HG02938 (cell line): ENCODE measurements at regions not wholly inside any gene's neighbourhood (a gene's known extent, or its start where the extent isn't known, plus 50 kb on each side); places are given as distances from the start of the nearest gene placed in this dataset.

Experiments
- ATAC-seq: cut with Tn5 transposase; IDR thresholded peaks from one replicate; pipeline ENCODE4 v1.9.1; 2021; ENCODE audit warnings: mild to moderate bottlenecking, moderate library complexity; ENCODE audit not compliant: unreplicated experiment

DNA sequence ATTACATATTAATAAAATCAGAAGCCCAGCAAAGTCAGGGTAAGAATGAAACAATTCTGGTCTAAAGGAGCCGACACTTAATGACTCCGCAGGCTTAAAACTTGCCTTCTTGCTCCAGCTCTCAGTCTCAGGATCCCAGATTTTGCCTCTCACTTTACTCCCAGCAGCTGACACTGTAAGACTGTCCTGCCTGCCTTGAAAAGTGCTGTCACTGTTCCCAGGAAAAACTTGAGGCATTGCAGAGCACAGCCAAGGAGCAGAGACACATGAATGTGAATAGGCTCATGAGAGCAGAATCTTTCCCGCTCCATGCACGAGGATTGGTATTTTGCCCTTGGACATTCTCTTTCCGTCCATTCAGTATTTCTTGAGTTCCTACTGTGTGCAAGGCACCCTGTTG is 457.6 kb upstream of the ZFHX3 start:
- no peak for ATAC-seq

DNA sequence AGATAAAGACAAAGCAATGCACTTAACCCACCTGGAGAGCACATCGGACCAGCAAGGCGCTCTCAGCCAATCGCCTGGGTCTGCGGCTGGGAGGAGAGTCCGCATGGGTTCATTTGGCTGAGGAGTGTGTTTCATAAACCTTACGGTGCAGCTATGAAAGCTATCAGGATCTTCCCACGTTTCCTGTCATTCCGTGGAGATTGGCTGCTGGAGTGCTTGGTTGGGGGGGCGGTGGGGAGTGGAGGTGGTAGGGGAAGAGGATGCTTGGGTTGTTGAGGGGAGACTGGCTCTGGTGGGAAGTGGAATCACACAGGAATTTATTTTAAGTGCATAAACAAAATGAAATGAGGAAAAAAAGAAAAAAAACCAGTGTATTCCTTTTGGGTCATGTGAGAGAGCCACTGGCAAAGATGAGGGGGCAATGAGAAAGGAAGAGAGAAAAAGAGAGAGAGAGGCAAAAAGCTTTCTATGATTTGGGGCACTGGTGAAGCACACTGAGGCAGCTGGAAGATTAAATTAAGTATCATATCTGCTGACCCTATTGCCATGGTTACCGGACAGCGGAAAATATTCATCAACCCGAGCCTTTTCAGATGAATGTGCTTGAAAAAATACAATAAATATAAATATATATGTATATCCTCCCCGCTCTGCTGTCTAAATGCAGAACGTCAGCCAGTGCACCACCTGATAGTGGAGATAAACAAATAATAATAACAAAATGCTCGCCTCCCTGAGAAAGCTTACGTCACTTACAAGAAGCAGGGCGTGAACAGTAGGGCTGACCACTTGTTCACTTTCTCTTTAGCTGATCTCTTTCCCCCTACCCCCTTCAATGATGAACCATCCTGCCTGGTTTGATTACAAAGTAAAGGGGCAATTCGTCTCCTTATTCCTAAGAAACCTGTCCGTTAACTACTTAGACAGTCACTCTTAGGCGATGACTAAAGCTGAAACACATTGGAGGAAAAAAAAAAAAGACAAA is 457.0 kb upstream of the ZFHX3 start:
- ATAC-seq, result no peak

DNA sequence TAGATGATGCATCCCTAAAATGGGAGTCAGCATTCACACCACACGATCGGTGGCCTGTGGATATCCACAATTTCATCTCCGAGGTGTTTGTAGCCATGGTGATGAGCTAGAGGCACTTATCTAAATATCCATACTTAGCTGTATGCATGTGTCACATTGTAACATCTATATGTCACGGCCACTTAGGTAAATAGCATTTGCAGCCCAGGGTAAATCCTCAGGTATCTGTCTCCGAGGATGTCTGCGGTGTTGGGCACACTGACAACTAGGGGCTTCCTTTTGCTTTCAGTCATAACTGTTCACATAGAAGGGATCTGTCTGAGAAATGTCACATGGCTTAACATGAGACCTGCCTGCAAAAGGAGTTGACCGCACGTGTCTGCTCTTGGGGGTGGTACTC is 455.2 kb upstream of the ZFHX3 start:
- no peak for ATAC-seq

DNA sequence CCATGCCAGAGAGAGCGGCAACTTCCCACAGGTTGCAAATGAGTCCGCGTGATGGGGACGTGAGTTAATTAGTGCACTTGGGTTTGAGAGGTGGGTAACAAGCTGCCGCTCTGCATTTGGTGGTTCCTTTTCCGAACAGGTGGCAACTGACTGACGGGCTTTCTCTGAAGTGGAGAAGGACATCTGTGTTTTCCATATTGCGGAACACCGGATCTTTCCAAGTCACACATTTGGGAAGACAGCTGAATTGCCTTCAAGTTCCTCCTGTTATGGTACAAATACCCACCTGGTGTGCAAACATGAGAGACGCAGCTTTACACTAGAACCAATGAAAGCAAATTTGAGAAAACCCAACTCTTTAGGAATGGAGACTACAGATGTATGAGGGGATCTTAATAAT is 451.3 kb upstream of the ZFHX3 start:
- ATAC-seq, result no peak

DNA sequence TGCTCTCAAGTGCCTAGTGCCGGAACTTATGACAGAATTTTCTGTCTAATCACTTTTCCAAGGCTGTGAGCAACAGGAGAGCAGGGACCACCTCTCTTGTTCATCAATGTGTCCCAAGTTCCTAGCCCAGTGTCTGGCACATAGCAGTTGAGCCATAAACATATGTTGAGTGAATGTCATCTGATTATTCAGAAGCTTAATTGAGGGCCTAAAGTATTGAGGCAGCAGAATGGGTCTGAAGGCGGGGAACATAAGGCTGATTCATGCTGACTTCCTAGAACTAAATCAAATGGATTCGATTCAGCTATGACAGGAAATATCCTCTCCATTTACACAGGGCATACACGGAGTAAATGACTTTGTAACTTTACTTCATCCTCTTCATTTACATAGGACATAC is 438.0 kb upstream of the ZFHX3 start:
- no peak for ATAC-seq

DNA sequence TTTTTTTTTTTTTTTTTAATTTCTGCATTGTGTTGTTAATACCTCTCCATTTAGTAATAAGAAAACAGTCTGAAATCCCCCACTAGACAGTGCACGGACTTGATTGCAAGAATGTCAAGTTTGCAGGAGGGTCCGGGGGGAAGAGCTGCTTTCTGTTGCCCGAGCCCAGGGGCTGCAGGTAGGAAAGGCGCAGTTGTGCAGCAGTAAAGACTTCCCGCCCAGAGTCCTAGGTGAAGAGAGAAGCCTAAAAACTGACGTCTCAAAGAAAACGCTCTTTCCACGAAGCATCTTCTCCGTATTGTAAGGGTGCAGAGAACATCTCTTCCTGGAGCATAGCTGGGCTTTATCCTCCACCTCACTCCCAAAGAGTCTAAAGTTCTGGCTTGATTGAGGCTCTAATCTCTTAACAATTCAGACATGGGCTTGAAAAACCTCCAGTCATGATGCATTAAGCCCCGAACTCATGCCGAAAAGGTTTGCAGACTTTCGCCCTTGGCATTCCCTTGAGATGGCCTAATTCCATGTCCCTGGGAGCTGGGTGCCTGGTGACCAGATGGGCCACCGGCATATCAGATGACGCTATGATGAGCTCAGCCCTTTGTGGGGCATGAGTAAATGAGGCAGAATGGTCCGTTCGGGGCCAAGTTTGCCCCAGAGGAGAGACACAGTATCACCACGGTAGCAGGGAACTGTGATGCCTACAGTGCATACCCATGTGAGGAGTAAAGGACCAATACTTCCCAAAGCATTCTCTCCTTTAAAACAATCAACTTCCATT is 436.2 kb upstream of the ZFHX3 start:
- ATAC-seq, result no peak

DNA sequence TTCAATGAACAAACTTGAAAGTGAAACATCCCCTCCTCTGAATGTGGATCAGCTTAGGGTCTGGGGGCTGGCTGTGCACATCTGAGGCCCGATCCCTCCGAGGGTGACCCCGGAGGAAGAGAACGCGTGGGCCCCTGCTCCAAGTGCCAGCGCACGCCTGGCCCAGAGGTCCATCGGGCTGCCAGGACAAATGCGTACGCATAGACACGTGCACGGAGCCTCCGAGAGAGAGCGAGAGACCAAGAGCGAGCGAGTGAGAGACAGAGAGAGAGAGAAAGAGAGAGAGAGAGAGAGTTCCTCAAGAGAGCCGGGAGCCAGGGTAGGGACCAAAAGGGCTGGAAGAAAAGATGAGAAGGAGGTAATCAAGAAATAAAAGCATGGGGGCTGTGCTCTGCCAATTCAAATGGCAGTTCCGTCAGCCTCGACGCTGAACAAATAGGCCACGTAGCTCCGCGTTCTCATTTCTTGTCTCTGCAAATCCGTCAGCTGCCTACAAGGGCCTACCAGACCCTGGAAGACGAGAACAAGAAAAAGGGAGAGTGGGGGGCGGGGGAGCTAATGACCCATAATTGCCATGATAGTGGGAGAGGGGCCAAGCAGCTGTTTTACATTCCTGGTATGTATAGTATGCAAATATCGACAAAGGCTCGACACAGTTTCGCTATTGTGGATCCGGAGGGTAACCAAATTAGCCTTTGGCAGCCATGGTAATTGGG is 435.3 kb upstream of the ZFHX3 start:
- no peak for ATAC-seq

DNA sequence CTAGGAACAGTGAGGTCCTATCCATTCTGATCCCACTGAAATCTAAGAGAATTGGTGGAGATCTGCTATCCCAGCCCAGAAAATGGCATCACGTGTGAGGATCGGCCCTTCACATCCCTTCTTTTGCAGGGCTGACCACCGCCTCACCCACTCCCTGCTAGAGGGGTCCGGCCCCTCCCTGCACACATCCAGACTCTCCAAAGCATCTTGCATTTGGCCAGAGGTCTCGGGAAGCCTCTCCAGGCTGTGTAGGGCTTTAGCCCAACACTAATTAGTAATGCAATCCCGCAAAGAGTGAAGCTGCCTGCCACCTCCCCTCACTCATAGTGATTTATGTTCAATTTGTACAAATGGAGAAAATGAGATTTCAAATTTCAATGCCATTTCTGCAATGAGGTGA is 434.4 kb upstream of the ZFHX3 start:
- ATAC-seq, result no peak

DNA sequence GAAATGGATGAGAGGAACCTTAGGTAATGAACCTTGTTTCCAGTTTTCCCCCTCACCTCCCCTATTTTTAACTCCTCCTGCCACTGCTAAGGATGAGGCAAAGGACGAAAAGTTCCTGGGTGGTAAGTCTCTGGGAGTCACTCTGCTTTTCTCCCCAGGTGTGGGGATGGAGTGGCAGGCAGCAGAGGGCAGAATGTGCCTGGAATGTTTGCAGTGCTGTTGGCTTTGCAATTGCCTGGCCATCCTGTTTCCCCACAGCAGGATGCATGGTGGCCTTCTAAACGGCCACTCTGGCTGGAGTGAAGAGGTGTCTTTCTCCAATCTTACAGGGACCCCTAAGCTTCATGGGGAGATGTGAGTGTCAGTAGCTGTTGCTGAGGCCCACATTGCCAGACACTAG is 432.5 kb upstream of the ZFHX3 start:
- ATAC-seq, result no peak

DNA sequence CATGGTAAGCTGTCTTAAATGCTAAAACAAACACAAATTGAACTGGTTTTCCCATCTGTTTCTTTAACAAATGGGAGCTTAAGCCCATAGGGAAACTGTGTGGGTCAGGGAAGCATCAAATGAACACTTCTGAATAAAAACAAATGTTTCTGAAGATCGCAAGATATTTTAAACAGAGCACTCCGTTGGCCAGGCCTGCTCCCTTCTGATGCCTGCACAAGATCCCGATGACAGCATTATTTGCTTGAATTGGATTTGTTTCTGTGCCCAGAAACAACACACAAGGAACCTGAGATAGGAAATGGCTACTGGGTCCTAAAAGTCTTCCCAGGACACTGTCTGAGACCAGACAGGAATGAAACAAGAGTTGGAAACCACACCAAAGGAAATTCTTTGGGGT is 425.8 kb upstream of the ZFHX3 start:
- no peak for ATAC-seq

DNA sequence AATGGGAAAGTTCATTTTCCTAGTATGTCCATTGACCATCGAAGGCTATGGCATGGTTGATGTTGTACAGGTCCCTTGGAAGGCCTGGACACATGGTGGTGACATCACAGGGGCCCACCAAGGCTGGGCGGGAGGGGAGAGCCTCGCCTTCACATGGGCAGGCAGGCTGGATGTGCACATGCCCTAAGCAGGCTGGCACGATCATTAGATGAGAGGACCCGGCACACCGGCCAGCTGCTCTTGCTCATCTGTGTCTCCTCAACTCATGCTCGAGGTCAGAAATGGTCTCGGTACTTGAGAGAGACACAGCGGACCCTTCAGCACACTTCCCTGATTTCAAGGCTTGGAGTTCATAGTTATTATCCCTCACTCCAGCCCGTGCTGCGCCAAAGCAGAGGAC is 416.9 kb upstream of the ZFHX3 start:
- ATAC-seq, result no peak

DNA sequence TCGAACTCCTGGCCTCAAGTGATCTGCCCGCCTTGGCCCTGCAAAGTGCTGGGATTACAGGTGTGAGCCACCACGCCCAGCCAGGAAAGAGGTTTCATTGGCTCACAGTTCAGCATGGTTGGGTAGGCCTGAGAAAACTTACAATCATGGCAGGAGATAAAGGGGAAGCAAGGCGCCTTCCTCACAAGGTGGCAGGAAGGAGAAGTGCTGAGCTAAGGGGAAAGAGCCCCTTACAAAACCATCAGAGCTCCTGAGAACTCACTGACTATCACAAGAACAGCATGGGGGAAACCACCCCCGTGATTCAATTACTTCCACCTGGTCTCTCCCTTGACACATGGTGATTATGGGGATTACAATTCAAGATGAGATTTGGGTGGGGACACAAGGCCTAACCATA is 411.7 kb upstream of the ZFHX3 start:
- ATAC-seq, result no peak

DNA sequence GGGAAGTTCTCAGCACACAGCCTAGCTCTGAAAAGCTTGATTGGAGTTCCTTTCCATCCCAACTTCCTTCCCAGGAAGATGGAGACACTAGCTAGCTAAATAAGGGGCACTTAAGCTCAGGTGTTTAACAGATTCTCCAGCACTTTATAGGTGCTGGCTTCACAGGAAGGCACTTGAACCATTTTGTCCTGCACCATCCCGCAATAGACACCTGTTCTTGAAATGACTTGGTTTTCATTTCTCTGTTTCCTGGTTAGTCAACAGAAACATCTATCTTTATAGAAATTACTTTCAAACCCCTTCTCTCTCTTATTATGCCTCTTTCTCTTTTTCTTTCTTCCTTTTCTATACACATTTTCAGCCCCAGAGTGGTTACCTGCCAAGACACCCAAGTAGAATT is 409.9 kb upstream of the ZFHX3 start:
- ATAC-seq, result no peak

DNA sequence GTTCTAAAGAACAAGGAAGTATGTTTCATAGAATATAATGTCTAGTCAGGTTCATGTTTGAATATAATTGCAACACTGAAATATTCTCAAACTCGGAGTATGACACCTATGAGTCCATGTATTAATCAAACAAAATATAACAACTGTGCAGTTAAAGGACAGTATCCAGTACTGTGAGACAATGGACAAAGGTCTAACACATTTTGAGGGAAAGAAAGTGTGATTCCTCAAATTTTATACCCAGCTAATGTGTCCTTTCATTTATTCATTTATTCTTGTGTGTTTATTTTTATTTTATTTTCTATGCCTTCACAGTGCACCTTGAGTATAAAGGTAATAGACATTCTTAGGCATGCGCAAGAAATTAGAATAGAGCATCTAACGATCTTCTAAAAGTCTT is 401.0 kb upstream of the ZFHX3 start:
- no peak for ATAC-seq

DNA sequence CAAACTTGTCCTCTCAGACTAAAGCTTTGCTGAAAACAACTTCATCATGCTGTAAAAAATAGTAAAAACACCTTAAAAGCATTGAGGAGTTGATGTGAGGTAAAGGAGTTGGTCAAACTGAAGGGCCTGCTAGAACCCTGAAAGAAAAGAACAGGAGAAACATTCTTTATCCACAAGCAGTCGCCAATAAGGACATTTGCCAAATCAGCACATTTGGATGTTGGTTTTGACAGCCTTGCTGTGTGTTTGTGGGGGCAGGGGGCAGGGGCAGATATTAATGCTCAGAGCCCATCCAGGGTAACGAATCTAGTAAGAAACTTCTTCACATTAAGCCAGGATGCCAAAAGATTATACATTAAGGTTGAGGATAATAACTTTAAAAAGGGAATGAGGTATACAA is 399.9 kb upstream of the ZFHX3 start:
- no peak for ATAC-seq

DNA sequence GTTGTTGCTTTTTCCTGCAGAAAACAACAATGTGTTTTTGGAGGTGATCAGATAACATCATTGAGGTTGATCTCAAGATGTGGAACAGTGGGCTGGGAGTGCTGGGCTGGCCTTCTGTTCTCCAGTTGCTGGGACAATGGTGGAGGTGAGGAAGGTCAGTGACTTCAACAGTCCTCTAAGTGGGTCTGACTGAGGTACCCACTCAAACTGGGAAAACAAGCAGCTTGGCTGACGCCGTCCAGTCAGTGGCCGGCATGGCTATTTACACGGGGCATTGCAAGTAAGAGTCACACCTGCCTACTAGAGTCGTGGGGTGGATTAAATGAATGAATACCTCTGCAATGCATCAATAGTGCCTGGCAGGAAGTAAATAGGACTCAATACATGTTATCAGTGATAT is 386.7 kb upstream of the ZFHX3 start:
- ATAC-seq, result no peak

DNA sequence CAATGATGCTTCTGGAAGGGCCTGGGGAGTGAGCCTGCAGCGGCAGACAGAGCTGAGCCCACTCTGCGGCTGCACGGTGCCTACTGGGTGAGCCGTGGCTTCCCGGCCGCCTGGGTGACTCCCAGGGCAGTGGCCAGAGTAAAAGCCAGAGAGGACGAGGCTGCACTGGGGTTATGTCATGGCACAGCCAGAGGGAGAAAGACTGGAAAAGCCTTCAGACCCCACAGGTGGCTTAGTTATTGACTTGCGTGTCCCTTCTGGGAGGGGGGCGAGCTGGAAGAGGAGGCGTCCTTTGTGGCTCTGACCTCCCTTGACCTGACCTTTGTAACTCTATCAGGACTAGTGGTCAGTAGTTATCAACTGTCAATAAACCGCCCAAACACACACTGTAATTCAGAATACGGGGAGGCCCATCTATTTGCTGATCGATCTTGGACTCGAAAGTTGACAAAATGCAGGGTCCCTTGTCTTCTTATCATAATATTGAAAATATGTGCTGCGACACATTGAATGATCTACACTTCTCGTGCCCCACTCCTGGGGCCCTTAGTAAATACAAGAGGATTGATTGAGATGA is 385.9 kb upstream of the ZFHX3 start:
- no peak for ATAC-seq

DNA sequence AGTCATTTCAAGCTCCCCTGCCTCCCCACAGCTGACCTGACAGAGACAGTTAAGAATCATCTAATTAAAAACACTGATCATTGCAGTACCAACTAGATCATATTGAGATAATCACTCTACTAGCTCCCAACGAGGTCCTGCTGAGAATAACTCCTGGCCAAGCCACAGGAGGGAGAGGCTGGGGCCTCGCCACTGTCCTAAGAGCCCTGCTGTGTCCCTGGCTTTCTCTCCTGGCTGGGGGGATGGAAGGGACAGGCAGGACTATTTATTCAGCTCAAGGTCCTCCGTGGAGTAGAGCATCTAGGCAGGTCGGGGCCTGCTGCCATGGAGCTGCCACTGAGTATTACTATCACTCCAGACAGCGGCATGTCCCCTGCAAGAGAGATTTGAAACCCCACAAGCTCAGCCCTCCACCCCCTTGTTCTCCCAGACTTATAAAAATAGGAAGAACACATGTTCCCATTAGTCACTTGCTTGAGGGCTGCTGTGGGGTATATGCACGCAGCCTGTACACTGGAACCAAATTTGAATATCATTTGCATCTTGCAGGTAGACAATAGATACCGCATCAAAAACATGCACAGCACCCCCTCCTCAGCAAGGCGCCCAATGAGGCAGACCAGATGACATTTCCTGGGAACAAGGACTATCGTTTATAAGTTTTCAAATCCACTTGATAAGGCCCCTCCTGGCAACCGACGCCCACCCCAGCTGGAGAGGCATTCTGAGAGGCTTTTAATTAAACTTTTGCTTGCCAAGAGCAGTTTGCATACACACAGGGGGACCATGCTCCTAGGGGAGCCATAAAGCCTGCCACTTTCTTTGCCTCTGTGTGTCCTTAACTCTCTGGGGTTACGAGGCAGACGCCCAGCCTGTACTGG is 385.2 kb upstream of the ZFHX3 start:
- ATAC-seq, result no peak

DNA sequence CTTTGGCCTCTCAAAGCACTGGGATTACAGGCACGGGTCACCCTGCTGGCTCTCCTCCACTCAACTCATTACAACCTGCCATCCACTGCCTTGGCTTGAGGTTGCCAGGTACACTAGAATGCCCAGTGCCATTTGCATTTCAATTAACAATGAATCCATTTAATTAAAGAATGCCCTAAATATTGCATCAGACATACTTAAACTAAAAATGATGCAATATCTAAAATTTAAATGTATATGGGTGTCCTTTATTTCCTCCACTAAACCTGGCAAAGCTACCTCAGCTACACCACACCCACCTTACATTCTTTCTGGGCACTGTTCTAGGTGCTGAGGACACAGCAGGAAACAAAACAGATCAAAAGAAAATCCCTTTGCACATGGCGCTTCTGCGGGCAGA is 382.2 kb upstream of the ZFHX3 start:
- no peak for ATAC-seq

DNA sequence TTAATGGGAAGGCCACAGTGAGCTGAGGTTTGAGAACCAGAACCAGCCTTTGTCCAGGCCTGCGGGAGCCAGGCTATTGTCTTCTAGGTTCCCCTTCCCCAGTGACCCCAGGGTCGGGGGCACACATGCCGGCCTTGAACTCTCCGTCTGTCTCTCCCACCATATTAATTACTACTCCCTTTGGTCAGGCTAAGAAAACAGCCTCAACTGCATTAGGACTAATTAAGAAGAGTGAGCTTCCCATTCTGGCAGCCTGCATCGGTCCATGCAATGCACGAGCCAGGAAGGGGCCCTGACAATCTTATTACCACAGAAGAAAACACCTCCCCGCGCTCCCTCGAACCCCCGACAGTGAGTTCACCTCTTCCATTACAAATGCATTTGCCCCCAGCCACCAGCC is 380.2 kb upstream of the ZFHX3 start:
- no peak for ATAC-seq
